Activated CD8-positive, alpha-beta T cell treated with anti-CD3 and anti-CD28 coated beads, Interleukin-2, amount 10 ng/mL, durations not matched to agents 7 days and 5 days (primary cell): ENCODE measurements at regions not wholly inside any gene's neighbourhood (a gene's known extent, or its start where the extent isn't known, plus 50 kb on each side); places are given as distances from the start of the nearest gene placed in this dataset.

Experiments
- ATAC-seq: fragments of 150-1000 bp; cut with Tn5 transposase; one replicate; pipeline ENCODE4 v1.10.0; 2021; ENCODE audit warnings: moderate library complexity
- CTCF ChIA-PET: fragments of 350-600 bp; sonication (Branson Sonifier 250); formaldehyde crosslinking; loops from one replicate; lab custom pipeline; 2021; ENCODE audit warnings: antibody characterized with exemption; lab: Charles Lee
- POLR2A ChIA-PET: fragments of 350-600 bp; sonication (Branson Sonifier 250); formaldehyde crosslinking; loops from one replicate; lab custom pipeline; 2021; ENCODE audit warnings: antibody characterized with exemption; lab: Charles Lee
- DNase-seq: peaks from one replicate; pipeline ENCODE4 v3.0.0-alpha.2; 2020
- H3K27ac Mint-ChIP-seq: one replicate; pipeline ENCODE4 v1.8.0; 2021; ENCODE audit warnings: mild to moderate bottlenecking, mixed read lengths
- H3K27me3 Mint-ChIP-seq: one replicate; pipeline ENCODE4 v1.8.0; 2021; ENCODE audit warnings: low read depth, mixed read lengths
- H3K36me3 Mint-ChIP-seq: one replicate; pipeline ENCODE4 v1.8.0; 2021; ENCODE audit warnings: low read depth, mixed read lengths
- H3K4me1 Mint-ChIP-seq: one replicate; pipeline ENCODE4 v1.8.0; 2021; ENCODE audit warnings: low read depth, mixed read lengths
- H3K4me3 Mint-ChIP-seq: one replicate; pipeline ENCODE4 v1.8.0; 2021; ENCODE audit warnings: mild to moderate bottlenecking, mixed read lengths
- H3K9me3 Mint-ChIP-seq: one replicate; pipeline ENCODE4 v1.8.0; 2022; ENCODE audit warnings: mixed read lengths; ENCODE audit not compliant: insufficient read depth

GRCh38 chr7:28354601-28355402 is 57.5 kb upstream of the CREB5 start:
- ChIA-PET CTCF (no interaction called here), POLR2A (no interaction called here)
- no peak overlapping the region for H3K27ac Mint-ChIP-seq
- H3K27me3 Mint-ChIP-seq = peaks cover 3% of the 10 kb centered on the region
- no peak overlapping the region for H3K4me3 Mint-ChIP-seq
- H3K9me3 Mint-ChIP-seq = no peaks in the 10 kb centered on the region
- no peaks in the 10 kb centered on the region for H3K4me1 Mint-ChIP-seq
- ATAC-seq = no peak
- DNase-seq = no peak
- H3K36me3 Mint-ChIP-seq = no peaks in the 10 kb centered on the region

GRCh38 chr7:28355635-28356319 is 56.5 kb upstream of the CREB5 start:
- ATAC-seq (no peak), DNase-seq (no peak)
- H3K9me3 Mint-ChIP-seq = no peaks in the 10 kb centered on the region
- CTCF ChIA-PET = no interaction called here
- POLR2A ChIA-PET = no interaction called here
- H3K36me3 Mint-ChIP-seq = no peaks in the 10 kb centered on the region
- no peak overlapping the region for H3K4me3 Mint-ChIP-seq
- H3K27me3 Mint-ChIP-seq = peaks cover 3% of the 10 kb centered on the region
- H3K4me1 Mint-ChIP-seq = no peaks in the 10 kb centered on the region
- H3K27ac Mint-ChIP-seq = no peak overlapping the region

- Mint-ChIP-seq H3K27me3 (no peaks in the 10 kb centered on the region), H3K4me1 (no peaks in the 10 kb centered on the region), H3K4me3 (no peak overlapping the region), H3K9me3 (no peaks in the 10 kb centered on the region), H3K27ac (no peak overlapping the region), H3K36me3 (no peaks in the 10 kb centered on the region)
- CTCF ChIA-PET = no interaction called here
- DNase-seq (no peak), ATAC-seq (no peak)
- POLR2A ChIA-PET = no interaction called here
Observed at GRCh38 chr7:28356619-28357018, 55.7 kb upstream of the CREB5 start.

GRCh38 chr7:28358423-28358868 is 53.9 kb upstream of the CREB5 start:
- Mint-ChIP-seq H3K4me3 (no peak overlapping the region), H3K9me3 (no peaks in the 10 kb centered on the region), H3K27me3 (no peaks in the 10 kb centered on the region), H3K36me3 (no peaks in the 10 kb centered on the region), H3K4me1 (no peaks in the 10 kb centered on the region), H3K27ac (no peak overlapping the region)
- ChIA-PET POLR2A (no interaction called here), CTCF (interaction anchor here (1.2 kb wide), 1 partner anchor 26 kb away, joined by 3 read pairs; no protein-coding TSS in a partner anchor)
- DNase-seq (no peak), ATAC-seq (no peak)

- peaks cover 2% of the 10 kb centered on the region for H3K27me3 Mint-ChIP-seq
- POLR2A ChIA-PET = no interaction called here
Observed at GRCh38 chr7:28360739-28361138, 51.6 kb upstream of the CREB5 start.

GRCh38 chr7:28361551-28361950 is 50.8 kb upstream of the CREB5 start:
- ChIA-PET CTCF (interaction anchor here (0.7 to 1.7 kb wide), 7 partner anchors 8 to 409 kb away, joined by 3 to 10 read pairs (median 3); no protein-coding TSS in a partner anchor), POLR2A (no interaction called here)
- Mint-ChIP-seq H3K4me1 (no peaks in the 10 kb centered on the region), H3K36me3 (no peaks in the 10 kb centered on the region), H3K27me3 (peaks cover 2% of the 10 kb centered on the region), H3K4me3 (no peak overlapping the region), H3K27ac (no peak overlapping the region), H3K9me3 (peaks cover 6% of the 10 kb centered on the region)
- DNase-seq = no peak
- ATAC-seq = no peak

More at GRCh38 chr7:28360739-28361138, 51.6 kb upstream of the CREB5 start:
- DNase-seq (no peak), ATAC-seq (no peak)
- no peak overlapping the region for H3K4me3 Mint-ChIP-seq
- no peak overlapping the region for H3K27ac Mint-ChIP-seq
- no peaks in the 10 kb centered on the region for H3K36me3 Mint-ChIP-seq
- CTCF ChIA-PET = interaction anchor here (0.7 to 1.9 kb wide), 4 partner anchors 9 to 410 kb away, joined by 3 to 4 read pairs (median 3); no protein-coding TSS in a partner anchor
- peaks cover 6% of the 10 kb centered on the region for H3K9me3 Mint-ChIP-seq
- H3K4me1 Mint-ChIP-seq = no peaks in the 10 kb centered on the region

- no peaks in the 10 kb centered on the region for H3K4me1 Mint-ChIP-seq
- ChIA-PET CTCF (interaction anchor here (0.6 to 1.7 kb wide), 10 partner anchors 8 to 212 kb away, joined by 3 to 10 read pairs (median 3); no protein-coding TSS in a partner anchor), POLR2A (no interaction called here)
- no peak overlapping the region for H3K4me3 Mint-ChIP-seq
- peaks cover 6% of the 10 kb centered on the region for H3K9me3 Mint-ChIP-seq
- DNase-seq = no peak
- H3K27me3 Mint-ChIP-seq = peaks cover 2% of the 10 kb centered on the region
- H3K27ac Mint-ChIP-seq = no peak overlapping the region
- no peak for ATAC-seq
- H3K36me3 Mint-ChIP-seq = no peaks in the 10 kb centered on the region
Observed at GRCh38 chr7:28362182-28362581, 50.1 kb upstream of the CREB5 start.
